Suppressor macrophage (primary cell): ENCODE measurements at regions not wholly inside any gene's neighbourhood (a gene's known extent, or its start where the extent isn't known, plus 50 kb on each side); places are given as distances from the start of the nearest gene placed in this dataset.
"Not testable (repeated sequence)": the region's sequence is repeated elsewhere in the genome, so short reads cannot be mapped to it uniquely, and the experiment has no call there.

Source experiments
- DNase-seq, 4 experiments: peaks; one replicate each; pipeline ENCODE4 v3.0.0-alpha.2; 2020 to 2022

DNA sequence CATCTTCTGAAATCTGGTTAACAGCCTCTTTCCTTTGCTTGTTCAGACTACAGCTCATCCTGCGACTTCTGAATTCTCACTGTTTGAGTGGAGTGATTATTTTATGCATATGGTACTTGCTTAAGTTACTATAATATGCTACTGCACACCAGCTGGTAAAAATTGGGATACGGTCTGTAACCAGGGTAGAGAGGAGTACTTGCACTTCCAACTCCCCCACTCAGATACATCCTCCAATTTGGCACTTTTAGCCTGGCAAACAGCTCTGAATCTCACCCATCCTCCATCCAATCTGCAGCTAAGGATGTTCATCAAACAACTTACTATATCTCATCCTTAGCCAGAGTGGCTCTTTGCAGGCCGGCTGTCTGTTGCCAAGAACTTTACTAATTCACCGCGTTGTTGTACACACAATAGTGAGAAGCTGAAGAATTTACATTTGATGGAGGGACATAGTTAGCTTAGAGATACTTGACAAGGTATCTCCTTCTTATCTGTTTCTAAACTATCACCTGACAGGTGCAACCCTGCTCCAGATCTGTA is 1323.6 kb upstream of the ALCAM start:
- DNase-seq = not testable (repeated sequence)

GRCh38 chr3:104044002-104044401 is 1322.7 kb upstream of the ALCAM start:
- DNase-seq = no peak

- no peak for DNase-seq
Measured at GRCh38 chr3:104066658-104067057, 1300.1 kb upstream of the ALCAM start.

GRCh38 chr3:104069114-104069513 is 1297.6 kb upstream of the ALCAM start:
- DNase-seq = no peak

GRCh38 chr3:104070906-104071305 is 1295.8 kb upstream of the ALCAM start:
- no peak for DNase-seq

DNA sequence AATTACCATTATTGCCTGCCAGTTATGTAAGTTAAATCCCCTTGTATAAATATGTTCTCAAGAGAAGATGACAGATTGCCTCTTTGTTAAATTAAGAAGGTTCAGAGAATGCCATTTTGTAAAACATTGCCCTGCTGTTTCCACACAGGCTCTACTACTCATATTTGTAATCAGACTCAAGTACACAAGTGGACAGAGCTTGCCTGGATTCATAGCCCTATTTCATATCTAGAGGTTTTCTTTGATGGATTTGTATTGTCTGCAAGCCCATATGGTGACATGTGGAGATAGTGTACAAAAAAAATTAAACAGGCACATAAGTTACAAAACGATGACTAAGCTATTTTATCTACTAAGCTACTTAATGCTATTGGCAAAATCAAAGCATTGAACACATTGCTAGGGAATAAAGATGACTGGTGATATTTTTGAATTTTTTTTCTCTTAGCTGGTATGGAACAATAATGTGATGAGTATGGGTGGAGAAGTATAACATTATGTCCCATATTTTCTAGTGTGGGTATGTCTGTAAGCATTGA is 1286.6 kb upstream of the ALCAM start:
- DNase-seq = no peak

DNA sequence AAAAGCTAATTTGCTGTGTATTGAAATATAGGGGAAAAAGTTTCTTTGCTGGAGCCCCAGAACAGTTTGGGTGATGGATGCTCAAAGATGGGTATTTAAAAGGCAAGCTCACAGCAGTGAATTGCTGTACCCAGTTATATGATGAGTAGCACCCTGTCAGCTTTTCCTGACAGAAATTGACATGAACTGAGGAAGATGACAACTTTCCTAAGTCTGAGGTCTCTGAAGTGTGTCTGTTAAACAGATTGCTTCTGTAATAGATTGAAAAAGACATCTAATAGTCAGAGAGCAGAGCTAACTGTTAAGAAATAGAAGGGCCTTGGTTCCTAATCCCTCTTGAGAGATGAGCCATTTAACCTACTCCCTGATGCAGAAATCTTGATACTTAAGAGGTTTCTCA is 1278.0 kb upstream of the ALCAM start:
- DNase-seq = no peak

GRCh38 chr3:104089987-104090386 is 1276.7 kb upstream of the ALCAM start:
- not testable (repeated sequence) for DNase-seq

DNA sequence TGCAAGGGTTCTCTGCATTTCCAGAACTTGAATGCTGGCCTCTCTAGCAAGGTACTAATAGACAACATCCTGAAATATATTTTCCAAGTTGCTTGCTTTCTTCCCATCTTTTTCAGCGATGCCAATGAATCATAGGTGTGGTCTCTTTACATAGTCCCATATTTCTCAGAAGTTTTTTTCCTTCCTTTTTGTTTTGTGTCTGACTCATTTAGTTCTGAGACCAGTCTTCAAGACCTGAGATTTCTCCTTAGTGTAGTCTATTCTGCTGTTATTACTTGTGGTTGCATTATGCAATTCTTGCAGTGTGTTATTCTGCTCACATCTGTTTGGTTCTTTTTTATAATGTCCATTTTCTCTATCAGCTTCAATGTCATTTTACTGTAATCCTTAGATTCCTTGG is 1265.0 kb upstream of the ALCAM start:
- no peak for DNase-seq

DNA sequence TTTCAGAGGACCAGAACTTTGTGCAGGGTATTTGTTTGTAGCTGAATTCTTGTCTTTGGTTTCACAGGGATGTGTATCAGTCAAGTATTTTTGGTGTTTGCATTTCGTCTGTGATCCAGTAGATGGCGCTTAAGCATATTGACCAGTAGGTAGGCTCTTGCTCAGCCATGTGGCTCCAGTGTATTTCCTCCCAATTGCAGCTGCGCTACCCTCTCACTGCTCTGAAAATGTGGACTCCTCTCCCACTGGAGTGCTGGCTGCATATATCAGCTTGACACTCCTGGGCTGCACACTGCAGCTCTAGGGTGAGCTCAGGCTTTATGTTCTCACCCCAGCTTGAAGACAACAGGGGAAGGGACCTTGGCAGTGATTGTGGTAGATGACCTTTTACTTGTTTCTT is 1264.3 kb upstream of the ALCAM start:
- DNase-seq = peak; percentile 39 to 61 (median 46)

- no peak for DNase-seq
Measured at GRCh38 chr3:104106276-104106675, 1260.4 kb upstream of the ALCAM start.

DNA sequence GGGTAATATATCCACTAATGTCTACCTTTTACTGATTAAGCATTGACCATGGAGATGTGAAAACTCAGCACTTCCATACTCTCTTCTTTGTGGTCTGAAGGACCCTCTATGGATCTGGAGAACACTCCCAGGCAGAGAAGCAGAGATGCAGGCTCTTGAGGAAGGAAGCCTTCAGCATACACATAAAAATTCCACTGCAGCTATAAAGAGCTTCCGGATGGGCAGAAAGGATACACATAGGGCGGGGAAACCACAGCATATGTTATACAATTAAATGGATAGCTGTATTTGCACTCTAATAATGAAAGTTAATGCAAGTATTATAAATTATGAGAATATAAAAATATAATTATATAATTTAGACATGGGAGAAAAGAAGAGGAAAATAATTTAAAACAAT is 1258.2 kb upstream of the ALCAM start:
- no peak for DNase-seq

GRCh38 chr3:104126463-104126862 is 1240.2 kb upstream of the ALCAM start:
- no peak for DNase-seq

DNA sequence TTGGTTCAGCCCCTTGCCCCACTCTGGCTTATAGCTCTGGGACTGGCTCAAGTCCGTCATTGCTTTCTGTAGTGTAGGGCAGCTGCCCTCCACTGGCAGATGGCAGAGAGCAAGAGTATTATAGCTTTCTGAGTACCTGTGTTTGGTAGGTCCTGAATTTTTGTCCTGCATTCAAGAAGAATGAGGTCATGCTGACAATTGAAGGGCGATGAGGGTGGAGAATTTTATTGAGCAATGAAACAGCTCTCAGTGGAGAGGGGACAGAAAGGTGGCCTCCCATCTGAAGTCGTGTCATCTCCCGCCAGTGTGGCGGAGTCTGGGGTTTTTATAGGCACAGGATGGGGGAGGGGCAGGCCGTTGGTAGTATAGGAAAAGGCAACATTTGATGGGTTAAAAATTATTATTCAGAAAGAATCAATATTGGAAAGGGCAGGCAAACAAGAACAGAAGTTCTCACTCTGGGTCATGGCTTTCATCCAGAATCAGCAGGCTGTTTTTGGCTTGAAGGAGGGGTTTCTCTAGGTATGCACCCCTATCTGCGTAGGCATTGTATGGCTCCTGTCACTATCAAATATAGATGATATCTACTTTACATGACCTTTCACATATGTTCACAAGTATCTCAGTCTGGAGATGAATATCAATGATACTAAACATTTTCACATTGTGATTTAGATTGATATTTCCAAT is 1239.7 kb upstream of the ALCAM start:
- DNase-seq = no peak

GRCh38 chr3:104127830-104128229 is 1238.9 kb upstream of the ALCAM start:
- no peak for DNase-seq

DNA sequence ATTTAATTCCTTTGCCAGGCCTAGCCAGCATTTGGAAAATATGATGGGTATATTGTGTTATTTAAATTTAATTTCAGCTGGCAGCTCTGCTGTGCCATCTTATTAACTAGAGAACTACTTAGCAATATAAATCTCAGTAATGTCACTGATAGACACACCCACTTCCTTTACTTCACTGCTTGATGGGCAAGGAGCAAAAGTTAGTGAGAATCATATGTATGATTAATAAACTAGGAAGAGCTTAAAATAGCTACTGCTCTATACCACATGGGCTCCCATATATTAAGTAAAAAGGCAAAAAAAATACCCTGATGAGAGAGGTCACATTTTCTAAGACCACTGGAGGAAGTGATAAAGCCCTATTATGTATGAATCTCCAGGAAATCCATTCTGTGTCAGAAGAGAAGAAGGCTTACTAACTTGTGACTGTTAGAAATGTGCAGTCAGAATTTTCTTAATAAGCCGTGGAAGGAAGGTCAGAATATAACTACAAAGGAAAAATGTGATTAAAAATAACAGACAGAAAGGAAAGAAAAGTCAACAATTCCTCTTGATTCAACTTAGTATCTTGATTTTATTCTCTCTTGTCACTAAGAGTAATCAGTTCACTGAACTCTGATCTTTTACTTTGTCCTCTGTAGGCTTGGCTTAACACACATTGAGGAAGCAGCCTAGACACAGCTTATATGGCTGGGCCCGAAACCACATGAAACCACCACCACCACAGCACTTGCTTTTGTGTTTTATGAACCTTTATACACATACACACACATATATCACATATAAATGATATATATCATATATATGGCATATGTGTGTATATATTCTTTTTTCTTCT is 1233.9 kb upstream of the ALCAM start:
- no peak for DNase-seq

- no peak for DNase-seq
Measured at GRCh38 chr3:104133630-104134029, 1233.1 kb upstream of the ALCAM start.

DNA sequence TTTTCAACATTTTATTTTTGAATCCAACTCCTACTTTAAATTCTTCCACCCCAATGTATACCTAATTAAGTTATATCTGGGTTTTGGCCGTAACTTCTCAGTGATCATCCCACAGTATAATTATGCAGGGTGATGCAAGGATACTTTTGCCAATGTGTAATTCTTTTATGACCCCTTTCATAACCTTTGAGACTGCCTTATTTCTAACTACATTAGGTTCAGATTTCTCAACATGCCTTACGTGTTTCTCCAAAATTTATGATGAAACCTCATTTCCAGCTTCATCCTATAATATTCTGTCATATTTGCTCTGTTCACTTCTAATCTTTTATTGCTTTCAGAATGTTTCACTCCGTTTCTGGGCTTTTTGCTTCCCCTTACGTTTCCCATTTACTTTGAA is 1229.6 kb upstream of the ALCAM start:
- DNase-seq = no peak

- no peak for DNase-seq
Measured at GRCh38 chr3:104145164-104145563, 1221.5 kb upstream of the ALCAM start.

DNA sequence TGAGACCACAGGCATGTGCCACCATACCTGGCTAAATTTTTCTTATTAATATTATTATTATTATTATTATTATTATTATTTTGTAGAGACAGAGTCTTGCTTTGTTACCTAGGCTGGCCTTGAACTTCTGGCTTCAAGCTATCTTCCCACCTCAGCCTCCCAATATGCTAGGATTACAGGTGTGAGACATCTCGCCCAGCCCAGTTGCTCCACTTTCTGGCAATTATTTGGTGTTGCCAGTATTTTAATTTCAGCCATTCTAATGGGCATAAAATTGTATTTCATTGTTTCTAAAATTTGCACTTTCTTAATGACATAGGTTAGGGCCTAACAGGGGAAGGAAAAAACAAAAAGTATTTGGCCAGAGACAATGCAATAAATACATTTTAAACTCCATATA is 1217.6 kb upstream of the ALCAM start:
- DNase-seq = no peak

DNA sequence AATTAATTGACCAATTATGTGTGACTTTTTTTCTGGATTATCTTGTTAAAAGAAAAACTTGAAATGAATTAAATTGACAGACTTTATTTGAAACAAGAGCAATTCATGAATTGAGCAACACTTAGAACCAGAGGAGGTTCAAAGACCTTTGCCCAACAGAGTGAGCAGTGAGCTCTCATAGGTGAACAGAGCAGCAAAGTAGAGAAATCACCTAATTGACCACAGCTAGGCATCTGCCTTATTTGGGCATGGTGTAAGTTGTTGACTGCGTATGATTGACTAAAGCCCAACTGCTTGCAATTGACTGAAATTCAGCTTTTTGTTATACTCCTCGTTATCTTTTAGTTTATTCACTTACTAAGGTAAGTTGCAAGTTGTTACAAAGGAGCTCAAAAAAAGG is 1216.0 kb upstream of the ALCAM start:
- DNase-seq = no peak

DNA sequence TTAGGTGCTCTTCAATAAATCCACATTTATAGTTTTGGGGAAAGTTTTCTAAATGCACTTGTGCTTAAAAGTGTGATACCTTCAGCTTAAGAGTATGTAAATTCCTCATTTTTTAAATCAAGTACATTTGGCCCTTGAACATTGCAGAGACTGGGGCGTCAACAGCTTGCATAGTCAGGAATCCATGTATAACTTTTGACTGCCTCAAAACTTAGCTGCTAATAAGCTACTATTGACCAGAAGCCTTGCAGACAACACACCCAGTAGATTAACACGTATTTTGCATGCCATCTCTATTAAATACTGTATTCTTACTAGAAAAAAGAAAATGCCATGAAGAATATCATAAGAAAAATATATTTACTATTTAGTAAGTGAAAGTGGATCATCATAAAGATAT is 1211.8 kb upstream of the ALCAM start:
- DNase-seq = no peak

DNA sequence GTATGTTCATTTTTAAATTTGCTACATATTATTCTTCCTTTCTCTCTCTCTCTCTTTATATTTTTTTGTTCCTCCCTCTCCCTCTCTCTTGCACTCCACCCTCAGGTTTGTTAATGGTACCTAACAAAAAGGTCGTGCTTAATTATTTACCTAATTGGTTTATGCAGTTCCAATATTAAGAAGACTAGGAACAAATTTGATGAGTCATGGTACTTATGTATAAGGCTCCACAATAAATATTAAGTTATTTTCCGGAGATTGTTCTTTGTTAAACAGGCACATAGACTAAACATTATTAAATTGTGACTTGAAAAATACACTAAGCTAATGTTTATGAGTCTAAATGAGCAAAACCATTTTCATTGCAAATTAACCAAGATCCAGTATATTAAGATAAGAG is 1200.8 kb upstream of the ALCAM start:
- no peak for DNase-seq

GRCh38 chr3:104168386-104168785 is 1198.3 kb upstream of the ALCAM start:
- no peak for DNase-seq
